GM13977 (cell line): ENCODE measurements at regions not wholly inside any gene's neighbourhood (a gene's known extent, or its start where the extent isn't known, plus 50 kb on each side); places are given as distances from the start of the nearest gene placed in this dataset.

Experiments
- DNase-seq: peaks from one replicate; pipeline ENCODE4 v3.0.0; 2012; ENCODE audit warnings: low spot score
- in situ Hi-C: fragments of 300-500 bp; cut with MboI; formaldehyde crosslinking; loops from one replicate; pipeline ENCODE4 v1.12.0; 2022; ENCODE audit warnings: low sequenced_read_pairs, low pct_unique_long_range_greater_than_20kb, mixed read lengths, inconsistent platforms; ENCODE audit not compliant: unreplicated experiment
- TF ChIP-seq, protein P1 (sequence below): IDR thresholded peaks from 2 replicates; pipeline ENCODE4 v1.5.1; 2012; ENCODE audit warnings: mild to moderate bottlenecking, control low read depth; ENCODE audit not compliant: insufficient read depth; ENCODE audit errors: extremely low read depth, missing control alignments

DNA sequence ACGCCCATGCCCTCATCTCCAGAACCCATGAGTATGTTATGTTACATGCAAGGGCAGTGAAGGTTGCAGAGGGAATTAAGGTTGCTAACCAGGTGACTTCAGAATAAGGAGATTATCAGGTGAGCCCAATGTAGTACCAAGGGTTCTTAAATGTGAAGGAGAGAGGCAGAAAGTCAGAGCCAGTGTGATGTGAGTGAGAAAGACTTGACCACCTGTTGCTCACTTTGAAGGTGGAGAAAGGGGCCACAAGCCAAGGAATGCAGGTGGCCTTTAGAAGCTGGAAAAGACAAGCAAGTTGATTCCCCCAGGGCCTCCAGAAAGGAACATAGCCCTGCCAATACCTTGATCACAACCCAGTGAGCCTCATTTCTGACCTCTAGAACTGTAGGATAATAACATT, 84.7 kb upstream of the CLDN14 start:
- no peak for DNase-seq
- TF ChIP-seq, protein P1, sequence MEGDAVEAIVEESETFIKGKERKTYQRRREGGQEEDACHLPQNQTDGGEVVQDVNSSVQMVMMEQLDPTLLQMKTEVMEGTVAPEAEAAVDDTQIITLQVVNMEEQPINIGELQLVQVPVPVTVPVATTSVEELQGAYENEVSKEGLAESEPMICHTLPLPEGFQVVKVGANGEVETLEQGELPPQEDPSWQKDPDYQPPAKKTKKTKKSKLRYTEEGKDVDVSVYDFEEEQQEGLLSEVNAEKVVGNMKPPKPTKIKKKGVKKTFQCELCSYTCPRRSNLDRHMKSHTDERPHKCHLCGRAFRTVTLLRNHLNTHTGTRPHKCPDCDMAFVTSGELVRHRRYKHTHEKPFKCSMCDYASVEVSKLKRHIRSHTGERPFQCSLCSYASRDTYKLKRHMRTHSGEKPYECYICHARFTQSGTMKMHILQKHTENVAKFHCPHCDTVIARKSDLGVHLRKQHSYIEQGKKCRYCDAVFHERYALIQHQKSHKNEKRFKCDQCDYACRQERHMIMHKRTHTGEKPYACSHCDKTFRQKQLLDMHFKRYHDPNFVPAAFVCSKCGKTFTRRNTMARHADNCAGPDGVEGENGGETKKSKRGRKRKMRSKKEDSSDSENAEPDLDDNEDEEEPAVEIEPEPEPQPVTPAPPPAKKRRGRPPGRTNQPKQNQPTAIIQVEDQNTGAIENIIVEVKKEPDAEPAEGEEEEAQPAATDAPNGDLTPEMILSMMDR, result no peak
- in situ Hi-C loops, result no loop called here

DNA sequence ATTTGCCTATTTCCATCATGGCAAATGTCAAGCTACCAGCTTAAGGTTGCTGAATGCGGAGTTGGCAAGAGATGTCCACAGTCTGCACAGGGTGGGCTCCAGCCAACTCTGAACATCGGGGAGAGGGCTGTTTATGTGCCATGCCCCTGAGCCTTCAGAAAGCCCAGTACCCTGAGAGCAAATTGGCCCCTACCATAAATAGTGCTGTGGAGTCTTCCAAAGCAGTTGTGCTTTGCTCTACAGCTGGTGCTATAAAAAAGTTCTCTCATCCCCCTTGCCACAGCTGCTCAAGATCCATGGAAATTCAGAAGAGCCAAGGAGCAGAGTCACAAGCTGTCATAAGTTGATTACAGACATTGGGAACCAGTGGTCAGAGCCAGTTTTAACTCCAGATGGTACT, 85.6 kb upstream of the CLDN14 start:
- TF ChIP-seq, protein P1, result no peak
- no peak for DNase-seq
- in situ Hi-C loops, result no loop called here

DNA sequence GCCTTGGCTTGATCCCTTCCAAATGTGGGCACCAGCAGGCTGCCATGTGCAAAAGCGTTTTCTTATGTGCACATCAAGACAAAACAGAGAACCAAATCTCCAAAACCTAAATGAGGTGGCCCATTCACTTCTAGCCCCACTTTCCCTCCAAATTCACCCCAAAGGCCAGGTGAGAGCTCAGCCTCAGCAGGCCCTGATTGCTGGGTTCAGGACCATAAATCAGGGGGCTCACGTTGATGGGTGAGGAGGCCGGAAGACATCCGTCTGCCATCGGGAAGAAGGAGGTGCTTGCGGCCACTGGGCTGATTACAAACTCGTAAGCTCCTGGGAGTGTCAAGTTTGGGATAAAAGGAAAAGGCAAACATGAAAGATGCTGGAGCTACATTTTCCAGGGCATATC, 86.7 kb upstream of the CLDN14 start:
- in situ Hi-C loops, result no loop called here
- DNase-seq, result no peak
- TF ChIP-seq, protein P1, result no peak

DNA sequence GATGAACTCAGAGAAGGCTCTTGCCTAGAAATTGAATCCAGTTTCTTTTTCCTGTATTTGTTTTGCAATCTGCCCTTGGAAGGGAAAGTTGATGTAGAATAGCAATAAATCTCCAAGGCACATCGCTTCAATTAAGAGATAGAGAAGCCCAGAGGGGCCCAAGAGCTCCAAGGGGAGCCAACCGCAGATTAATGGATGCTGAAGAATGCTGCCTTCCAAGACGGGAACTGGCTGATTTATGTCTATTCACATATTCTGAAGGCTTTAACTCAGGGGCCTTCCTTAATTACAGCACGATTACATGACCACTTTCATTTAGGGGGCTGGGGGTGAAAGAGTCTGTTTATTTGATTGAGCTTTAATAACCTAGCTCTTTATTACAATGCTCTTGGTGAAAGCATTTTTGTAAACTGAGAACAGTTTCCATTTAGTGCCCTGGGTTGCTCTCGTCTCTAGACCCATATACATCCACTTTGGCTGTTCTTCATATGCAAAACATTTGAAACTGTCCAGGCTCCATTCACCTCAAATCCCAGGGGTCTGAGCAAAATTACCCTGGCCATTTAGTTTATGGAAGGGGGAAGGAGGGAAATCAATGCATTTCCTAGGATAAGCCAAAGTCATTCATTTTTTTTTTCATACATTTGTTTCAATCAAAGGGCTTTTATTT, 87.4 kb upstream of the CLDN14 start:
- TF ChIP-seq, protein P1, result no peak
- DNase-seq, result no peak
- in situ Hi-C loops, result no loop called here

DNA sequence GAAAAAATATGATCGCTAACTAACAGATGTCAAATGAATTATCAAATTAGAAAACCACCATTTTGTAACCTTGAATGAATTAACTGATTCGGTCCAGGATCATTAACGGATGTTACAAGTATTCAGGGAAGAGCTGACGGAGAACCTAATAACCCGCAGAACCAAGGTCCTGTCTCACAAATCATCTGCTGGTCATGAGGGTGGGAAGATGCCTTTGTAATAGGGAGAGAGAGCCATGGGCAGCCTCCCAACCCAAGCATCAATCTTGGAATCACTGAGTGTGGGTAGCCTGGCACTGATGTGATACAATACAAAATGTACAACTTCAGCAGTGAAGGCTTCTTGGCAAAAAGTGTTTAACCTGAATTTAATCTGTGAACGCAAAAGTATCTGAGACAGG, 89.6 kb upstream of the CLDN14 start:
- in situ Hi-C loops, result no loop called here
- no peak for DNase-seq
- TF ChIP-seq, protein P1, result no peak

DNA sequence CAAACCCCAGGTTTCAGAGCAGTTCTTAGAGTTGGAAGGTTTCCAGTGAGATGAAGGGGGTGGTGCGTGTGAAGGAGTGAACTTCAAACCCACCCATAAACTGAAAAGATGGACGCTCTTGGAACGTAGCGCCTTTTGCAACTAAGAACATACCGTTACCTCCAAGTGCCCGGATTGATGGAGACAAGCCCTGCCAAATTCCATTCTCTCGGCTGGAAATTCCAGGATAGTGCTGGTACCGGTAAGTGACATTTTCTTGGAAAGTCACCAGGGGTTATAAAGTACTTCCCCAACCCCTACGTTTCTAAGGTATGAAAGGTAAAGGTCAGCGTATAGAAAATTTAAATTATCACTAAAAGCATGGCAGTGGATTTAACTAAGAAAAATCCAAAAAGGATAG, 91.6 kb upstream of the CLDN14 start:
- in situ Hi-C loops, result no loop called here
- DNase-seq, result no peak
- TF ChIP-seq, protein P1, result no peak
